Endothelial cell of umbilical vein (primary cell): ENCODE measurements at regions not wholly inside any gene's neighbourhood (a gene's known extent, or its start where the extent isn't known, plus 50 kb on each side); places are given as distances from the start of the nearest gene placed in this dataset.

ENCODE experiments used
- BruUV-seq: library from RNA; stranded (reverse); fragments of 400-500 nt; replicated peaks from 2 replicates; lab custom pipeline; 2021; lab: Mats Ljungman, UMichigan
- CTCF ChIA-PET: fragments of 300-600, 350-600 bp; sonication (Branson Sonifier 250); formaldehyde crosslinking; loops from one replicate; lab custom pipeline; 2021; ENCODE audit warnings: antibody characterized with exemption, inconsistent platforms; lab: Charles Lee
- POLR2A ChIA-PET: fragments of 300-600, 350-600 bp; sonication (Branson Sonifier 250); formaldehyde crosslinking; loops from one replicate; lab custom pipeline; 2021; ENCODE audit warnings: antibody characterized with exemption, inconsistent platforms; lab: Charles Lee
- DNase-seq: peaks from one replicate; pipeline ENCODE4 v3.0.0-alpha.2; 2011; ENCODE audit warnings: low read depth, low spot score
- FAIRE-seq: peaks from 2 replicates; lab custom pipeline; 2011; peaks lifted over from hg19 to GRCh38; lab: Jason Lieb, UNC
- H2AFZ ChIP-seq: 2 replicates; pipeline ENCODE4 v1.6.0; 2012; ENCODE audit warnings: low read depth, low read length, control low read depth, inconsistent platforms
- H3K27ac ChIP-seq: 2 replicates; pipeline ENCODE4 v1.5.1; 2011; ENCODE audit warnings: low read depth, mild to moderate bottlenecking, control low read depth, low read length, moderate library complexity; ENCODE audit not compliant: insufficient read depth
- H3K27me3 ChIP-seq, 2 experiments: 2 replicates each; pipeline versions ENCODE4 v1.6.0 to v1.6.1; 2011; ENCODE audit warnings: low read length in 2 of 2, mixed read lengths in 1 of 2; ENCODE audit not compliant: control insufficient read depth in 2 of 2, insufficient read depth in 2 of 2
- H3K36me3 ChIP-seq, 2 experiments: 2 replicates in 1 of 2; 3 replicates in 1 of 2; pipeline ENCODE4 v1.5.1; 2011; ENCODE audit warnings: low read length in 2 of 2, mild to moderate bottlenecking in 1 of 2, moderate library complexity in 1 of 2; ENCODE audit not compliant: control insufficient read depth in 2 of 2, insufficient read depth in 2 of 2; ENCODE audit errors: extremely low read depth in 1 of 2
- H3K4me1 ChIP-seq: 3 replicates; pipeline ENCODE4 v1.5.1; 2011; ENCODE audit warnings: mild to moderate bottlenecking, low read length; ENCODE audit not compliant: control insufficient read depth, insufficient read depth; ENCODE audit errors: extremely low read depth
- H3K4me2 ChIP-seq: 2 replicates; pipeline ENCODE4 v1.6.1; 2011; ENCODE audit warnings: low read length, control low read depth, mixed read lengths; ENCODE audit not compliant: insufficient read depth
- H3K4me3 ChIP-seq, 3 experiments: fragments of 200-600 bp in 1 of 3; sonication (generic), shearing (Covaris generic) in 1 of 3; replicated peaks in 1 of 3; 2 replicates each; pipeline ENCODE4 v1.5.1; 2011 to 2016; ENCODE audit warnings: control low read depth in 3 of 3, low read length in 3 of 3, mild to moderate bottlenecking in 2 of 3, inconsistent platforms in 1 of 3, low read depth in 1 of 3, moderate library complexity in 1 of 3; ENCODE audit not compliant: insufficient read depth in 1 of 3
- H3K79me2 ChIP-seq: 2 replicates; pipeline ENCODE4 v1.6.0; 2012; ENCODE audit warnings: low read length, inconsistent platforms; ENCODE audit not compliant: control insufficient read depth, insufficient read depth
- H3K9ac ChIP-seq: replicated peaks from 2 replicates; pipeline ENCODE3; 2011; ENCODE audit warnings: low read length, control low read depth; ENCODE audit not compliant: insufficient read depth; ENCODE audit errors: extremely low read depth
- H3K9me1 ChIP-seq: replicated peaks from 3 replicates; pipeline ENCODE4 v1.6.0; 2011; ENCODE audit warnings: mild to moderate bottlenecking, low read length; ENCODE audit not compliant: control insufficient read depth, insufficient read depth; ENCODE audit errors: extremely low read depth
- H3K9me3 ChIP-seq: replicated peaks from 2 replicates; pipeline ENCODE4 v1.5.1; 2012; ENCODE audit warnings: low read length, inconsistent platforms; ENCODE audit not compliant: control insufficient read depth, insufficient read depth
- H4K20me1 ChIP-seq: replicated peaks from 2 replicates; pipeline ENCODE3; 2011; ENCODE audit warnings: mild to moderate bottlenecking, low read length; ENCODE audit not compliant: control insufficient read depth, insufficient read depth; ENCODE audit errors: extremely low read depth
- CTCF ChIP-seq, 2 donors: IDR thresholded peaks; 1 replicate in 1 of 2; 2 replicates in 1 of 2; pipeline ENCODE4 v1.5.1; 2011; ENCODE audit warnings: low read length in 2 of 2, mild to moderate bottlenecking in 2 of 2, moderate library complexity in 2 of 2, control low read depth in 1 of 2, inconsistent platforms in 1 of 2, low read depth in 1 of 2; ENCODE audit not compliant: insufficient read depth in 1 of 2; ENCODE audit errors: extremely low read depth in 1 of 2
- EZH2 ChIP-seq: IDR thresholded peaks from 2 replicates; pipeline ENCODE4 v1.6.1; 2012; ENCODE audit warnings: borderline replicate concordance, low read depth, mild to moderate bottlenecking, moderate library complexity, low read length, inconsistent platforms; ENCODE audit not compliant: severe bottlenecking
- FOS ChIP-seq: IDR thresholded peaks from 2 replicates; pipeline ENCODE4 v1.6.1; 2011; ENCODE audit warnings: mild to moderate bottlenecking, low read length, moderate library complexity, borderline replicate concordance; ENCODE audit not compliant: insufficient read depth
- GATA2 ChIP-seq: IDR thresholded peaks from 2 replicates; pipeline ENCODE4 v1.7.0; 2011; ENCODE audit warnings: low read depth, mild to moderate bottlenecking, moderate library complexity, mixed read lengths, low read length; ENCODE audit not compliant: insufficient read length, insufficient read depth
- JUN ChIP-seq: IDR thresholded peaks from 2 replicates; pipeline ENCODE4 v1.6.1; 2011; ENCODE audit warnings: borderline replicate concordance, low read depth; ENCODE audit not compliant: insufficient read length, insufficient read depth
- MAX ChIP-seq: IDR thresholded peaks from 2 replicates; pipeline ENCODE4 v1.6.1; 2011; ENCODE audit not compliant: insufficient read depth, insufficient read length
- MYC ChIP-seq: IDR thresholded peaks from one replicate; pipeline ENCODE4 v1.6.1; 2011; ENCODE audit warnings: mild to moderate bottlenecking, low read depth, low read length
- POLR2A ChIP-seq: IDR thresholded peaks from 2 replicates; pipeline ENCODE4 v1.6.1; 2012; ENCODE audit warnings: low read depth, mild to moderate bottlenecking, control low read depth, low read length
- POLR2AphosphoS5 ChIP-seq: IDR thresholded peaks from 2 replicates; pipeline ENCODE4 v1.6.1; 2012; ENCODE audit warnings: low read depth, mild to moderate bottlenecking, control low read depth, low read length, moderate library complexity; ENCODE audit not compliant: insufficient read depth
- dilution Hi-C: fragments of 300-500 bp; cut with MboI; formaldehyde crosslinking; loops from one replicate; pipeline ENCODE4 v1.15.0; 2019; ENCODE audit warnings: low sequenced_read_pairs; ENCODE audit not compliant: extremely low pct_ligation_motif_present
- intact Hi-C: fragments of 100-400 bp; cut with micrococcal nuclease; formaldehyde crosslinking; loops from one replicate; pipeline ENCODE4 v1.10.0; 2022

GRCh38 chr2:20106746-20107145 lies 55.3 kb upstream of the LAPTM4A start:
- Histone ChIP-seq H3K27ac (no peak overlapping the region), H3K27me3 (peaks cover 2 to 3% of the 10 kb centered on the region in 2 experiments), H3K36me3 (no peaks in the 10 kb centered on the region), H3K9ac (no peak overlapping the region), H3K9me3 (no peaks in the 10 kb centered on the region), H3K79me2 (no peaks in the 10 kb centered on the region), H3K4me2 (peak overlapping the region; percentile 10), H2AFZ (peak overlapping the region; percentile 70), H3K9me1 (no peaks in the 10 kb centered on the region), H3K4me3 (peak overlapping the region in 1 of 3 experiments; percentile 26), H4K20me1 (no peaks in the 10 kb centered on the region), H3K4me1 (no peaks in the 10 kb centered on the region)
- no TSS peak for BruUV-seq
- no peak for FAIRE-seq
- ChIA-PET POLR2A (interaction anchor here (0.6 kb wide), 1 partner anchor 339 kb away, joined by 3 read pairs; no protein-coding TSS in a partner anchor), CTCF (interaction anchor here (0.7 to 6.9 kb wide), 21 partner anchors 11 to 240 kb away, joined by 3 to 42 read pairs (median 4); partner anchors contain the start of genes LAPTM4A and SDC1)
- TF ChIP-seq POLR2AphosphoS5 (peak; percentile 31), MYC (no peak), MAX (no peak), JUN (no peak), CTCF (IDR thresholded peaks at IDR 0.05; ENCODE audit: extremely low read depth in 1 of 2, insufficient read depth in 1 of 2, low read depth in 1 of 2, low read length in 2 of 2) (peak; percentile 47 to 80), EZH2 (no peak), POLR2A (no peak), GATA2 (no peak), FOS (no peak)
- dilution Hi-C loops (no loop called here), intact Hi-C loops (loop anchor here (1.0 to 10.0 kb wide), 2 partner anchors 118 to 218 kb away; no protein-coding TSS in a partner anchor)
- peak; percentile 27 for DNase-seq
